Smooth muscle cell (in vitro differentiated cells): ENCODE measurements at regions not wholly inside any gene's neighbourhood (a gene's known extent, or its start where the extent isn't known, plus 50 kb on each side); places are given as distances from the start of the nearest gene placed in this dataset.

Experiments used
- DNase-seq: peaks from one replicate; lab custom pipeline; 2025; ENCODE audit not compliant: unreplicated experiment; lab: John Stamatoyannopoulos, UW
- H2AFZ ChIP-seq: fragments of 200-600 bp; sonication (generic); 2 replicates; pipeline ENCODE4 v1.6.0; 2016; ENCODE audit warnings: antibody characterized with exemption, low read depth, mild to moderate bottlenecking
- H3F3A ChIP-seq: fragments of 200-600 bp; sonication (generic); 2 replicates; pipeline ENCODE4 v1.6.0; 2017; ENCODE audit warnings: antibody characterized with exemption, low read depth
- H3K27ac ChIP-seq: fragments of 200-600 bp; sonication (generic); 2 replicates; pipeline ENCODE4 v1.5.1; 2016; ENCODE audit warnings: low read depth, mild to moderate bottlenecking
- H3K27me3 ChIP-seq: fragments of 200-600 bp; sonication (generic); 2 replicates; pipeline ENCODE4 v1.6.1; 2016; ENCODE audit warnings: low read depth, mild to moderate bottlenecking
- H3K36me3 ChIP-seq: fragments of 200-600 bp; sonication (generic); 2 replicates; pipeline ENCODE4 v1.5.1; 2016; ENCODE audit warnings: low read depth
- H3K4me1 ChIP-seq: fragments of 200-600 bp; sonication (generic); 2 replicates; pipeline ENCODE4 v1.5.1; 2016; ENCODE audit warnings: low read depth
- H3K4me2 ChIP-seq: fragments of 200-600 bp; sonication (generic); 2 replicates; pipeline ENCODE4 v1.6.0; 2016; ENCODE audit warnings: mild to moderate bottlenecking
- H3K4me3 ChIP-seq: fragments of 200-600 bp; sonication (generic); 2 replicates; pipeline ENCODE4 v1.5.1; 2016; ENCODE audit warnings: mild to moderate bottlenecking
- H3K79me2 ChIP-seq: fragments of 200-600 bp; sonication (generic); 2 replicates; pipeline ENCODE4 v1.6.0; 2016; ENCODE audit warnings: low read depth, mild to moderate bottlenecking
- H3K9ac ChIP-seq: fragments of 200-600 bp; sonication (generic); 2 replicates; pipeline ENCODE4 v1.6.0; 2016; ENCODE audit warnings: low read depth
- H3K9me3 ChIP-seq: fragments of 200-600 bp; sonication (generic); replicated peaks from 2 replicates; pipeline ENCODE4 v1.5.1; 2016; ENCODE audit warnings: low read depth
- H4K20me1 ChIP-seq: fragments of 200-600 bp; sonication (generic); 2 replicates; pipeline ENCODE4 v1.6.0; 2016; ENCODE audit warnings: low read depth
- WGBS: methylation state at CpG from one replicate; pipeline ENCODE4 v1.1.7; 2016; ENCODE audit warnings: low lambda C conversion rate; 5-methylcytosine and 5-hydroxymethylcytosine counted together
- TF ChIP-seq, protein P1 (sequence below): fragments of 200-600 bp; sonication (generic); IDR thresholded peaks from 2 replicates; pipeline ENCODE4 v1.5.1; 2017; ENCODE audit warnings: borderline replicate concordance, mild to moderate bottlenecking, antibody characterized with exemption; ENCODE audit not compliant: insufficient read depth, poor library complexity, severe bottlenecking

DNA sequence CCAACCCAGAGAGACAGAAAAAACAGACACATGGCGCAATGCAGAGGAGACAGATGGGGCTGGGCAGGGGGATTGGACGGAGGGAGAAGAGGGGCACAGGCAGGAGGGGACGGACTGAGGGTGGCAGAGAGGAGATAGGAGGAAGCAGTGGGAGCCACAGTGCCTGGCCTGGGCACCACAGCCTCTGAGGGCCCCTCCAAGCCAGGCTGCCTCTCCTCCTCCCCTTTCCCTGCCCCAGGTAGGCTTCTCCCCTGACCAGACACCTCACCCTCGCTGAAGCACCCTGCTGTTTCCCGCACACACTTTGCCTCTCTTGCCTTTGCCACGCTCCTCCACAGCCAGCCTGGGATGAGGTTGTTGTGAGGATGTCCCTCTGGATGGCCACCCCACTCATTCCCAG lies 84.0 kb upstream of the PRR20G start:
- Histone ChIP-seq H2AFZ (no peak overlapping the region), H4K20me1 (no peaks in the 10 kb centered on the region), H3K4me3 (no peak overlapping the region), H3K4me2 (no peak overlapping the region), H3K9ac (no peak overlapping the region), H3K4me1 (peaks cover 4% of the 10 kb centered on the region), H3K36me3 (no peaks in the 10 kb centered on the region), H3F3A (no peaks in the 10 kb centered on the region), H3K27ac (no peak overlapping the region), H3K27me3 (peaks cover 14% of the 10 kb centered on the region), H3K79me2 (no peaks in the 10 kb centered on the region), H3K9me3 (no peaks in the 10 kb centered on the region)
- TF ChIP-seq, protein P1, sequence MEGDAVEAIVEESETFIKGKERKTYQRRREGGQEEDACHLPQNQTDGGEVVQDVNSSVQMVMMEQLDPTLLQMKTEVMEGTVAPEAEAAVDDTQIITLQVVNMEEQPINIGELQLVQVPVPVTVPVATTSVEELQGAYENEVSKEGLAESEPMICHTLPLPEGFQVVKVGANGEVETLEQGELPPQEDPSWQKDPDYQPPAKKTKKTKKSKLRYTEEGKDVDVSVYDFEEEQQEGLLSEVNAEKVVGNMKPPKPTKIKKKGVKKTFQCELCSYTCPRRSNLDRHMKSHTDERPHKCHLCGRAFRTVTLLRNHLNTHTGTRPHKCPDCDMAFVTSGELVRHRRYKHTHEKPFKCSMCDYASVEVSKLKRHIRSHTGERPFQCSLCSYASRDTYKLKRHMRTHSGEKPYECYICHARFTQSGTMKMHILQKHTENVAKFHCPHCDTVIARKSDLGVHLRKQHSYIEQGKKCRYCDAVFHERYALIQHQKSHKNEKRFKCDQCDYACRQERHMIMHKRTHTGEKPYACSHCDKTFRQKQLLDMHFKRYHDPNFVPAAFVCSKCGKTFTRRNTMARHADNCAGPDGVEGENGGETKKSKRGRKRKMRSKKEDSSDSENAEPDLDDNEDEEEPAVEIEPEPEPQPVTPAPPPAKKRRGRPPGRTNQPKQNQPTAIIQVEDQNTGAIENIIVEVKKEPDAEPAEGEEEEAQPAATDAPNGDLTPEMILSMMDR: no peak
- 83% methylated on average over 5 of the region's 6 CpGs for WGBS
- no peak for DNase-seq

DNA sequence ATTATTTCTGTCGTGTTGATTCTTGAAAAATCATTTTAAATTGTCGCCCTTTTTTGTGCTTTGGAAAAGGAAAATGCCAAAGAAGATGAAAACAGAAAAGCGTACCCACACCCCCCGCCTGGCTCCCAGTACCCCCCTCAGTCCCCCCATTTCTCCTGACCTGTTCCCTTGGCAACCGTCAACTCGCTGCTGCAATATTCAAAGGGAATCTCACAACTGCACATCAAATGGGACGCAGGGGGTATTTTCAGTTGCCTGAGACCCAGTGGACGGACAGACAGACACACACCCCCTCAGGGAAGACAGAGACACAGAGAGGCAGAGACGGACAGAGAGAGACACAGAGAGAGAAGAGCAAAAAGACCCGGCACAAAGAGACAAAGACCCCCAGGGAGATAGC lies 83.5 kb upstream of the PRR20G start:
- Histone ChIP-seq H3K9me3 (no peaks in the 10 kb centered on the region), H2AFZ (no peak overlapping the region), H3K27me3 (peaks cover 17% of the 10 kb centered on the region), H4K20me1 (no peaks in the 10 kb centered on the region), H3F3A (no peaks in the 10 kb centered on the region), H3K79me2 (no peaks in the 10 kb centered on the region), H3K36me3 (no peaks in the 10 kb centered on the region), H3K9ac (no peak overlapping the region), H3K4me2 (no peak overlapping the region), H3K4me3 (no peak overlapping the region), H3K27ac (no peak overlapping the region), H3K4me1 (peaks cover 4% of the 10 kb centered on the region)
- TF ChIP-seq, protein P1: no peak
- DNase-seq: no peak
- 83% methylated on average over 10 of the region's 10 CpGs for WGBS

DNA sequence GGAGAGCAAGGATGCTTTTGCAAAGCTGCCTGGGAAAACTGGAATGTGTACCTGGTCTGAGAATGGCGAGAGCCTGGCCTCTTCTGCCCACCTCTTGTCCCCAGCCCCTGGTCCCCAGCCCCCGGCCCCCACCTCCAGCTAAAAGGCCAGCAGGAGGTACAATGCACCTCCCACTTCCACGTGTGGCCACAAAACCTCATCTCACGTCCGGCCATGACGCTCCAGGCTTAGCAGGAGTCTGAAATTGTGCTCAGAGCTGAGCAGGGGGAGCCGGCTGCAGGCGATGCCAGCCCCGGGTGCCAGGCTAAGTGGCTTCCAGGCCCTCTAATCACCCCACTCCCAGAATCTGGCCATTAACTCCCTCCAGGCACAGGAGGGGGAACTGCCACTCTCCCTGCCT lies 83.1 kb upstream of the PRR20G start:
- Histone ChIP-seq H3K4me2 (no peak overlapping the region), H3K9ac (no peak overlapping the region), H3K4me1 (peaks cover 4% of the 10 kb centered on the region), H3K9me3 (no peaks in the 10 kb centered on the region), H4K20me1 (no peaks in the 10 kb centered on the region), H3K4me3 (no peak overlapping the region), H3K79me2 (no peaks in the 10 kb centered on the region), H3K27me3 (peaks cover 19% of the 10 kb centered on the region), H3F3A (no peaks in the 10 kb centered on the region), H3K36me3 (no peaks in the 10 kb centered on the region), H3K27ac (no peak overlapping the region), H2AFZ (no peak overlapping the region)
- WGBS: 85% methylated on average over 8 of the region's 9 CpGs
- TF ChIP-seq, protein P1: no peak
- DNase-seq: no peak

DNA sequence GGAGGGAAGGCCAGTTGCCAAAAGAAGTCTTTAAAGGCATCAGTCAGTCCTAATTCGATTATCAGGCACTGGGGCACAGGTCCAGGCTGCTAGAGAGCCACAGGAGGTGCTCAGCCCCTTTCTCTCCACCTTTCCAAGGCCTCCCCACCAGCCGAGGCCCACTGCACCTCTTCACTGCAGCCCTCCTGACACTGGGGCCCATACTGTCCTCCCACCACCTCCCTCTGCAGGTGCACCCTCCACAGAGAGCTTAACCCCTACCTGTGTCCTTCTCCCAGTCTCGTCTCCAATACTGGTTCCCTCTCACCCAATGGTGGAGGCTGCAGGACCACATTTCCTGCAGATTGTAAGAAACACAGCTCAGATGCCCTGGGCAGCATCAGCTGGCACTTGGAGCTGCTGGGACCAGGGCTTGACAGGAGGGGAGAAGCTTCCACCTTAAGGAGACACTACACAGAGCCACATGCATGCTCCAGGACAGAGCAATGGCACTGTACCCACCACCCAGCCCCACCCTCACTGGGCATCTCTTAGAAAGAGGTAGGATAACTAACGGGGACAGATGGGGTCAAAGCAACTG lies 81.6 kb upstream of the PRR20G start:
- H3K79me2 ChIP-seq: no peaks in the 10 kb centered on the region
- H4K20me1 ChIP-seq: no peaks in the 10 kb centered on the region
- H2AFZ ChIP-seq: no peak overlapping the region
- TF ChIP-seq, protein P1: no peak
- no peaks in the 10 kb centered on the region for H3F3A ChIP-seq
- H3K36me3 ChIP-seq: no peaks in the 10 kb centered on the region
- no peak overlapping the region for H3K4me2 ChIP-seq
- H3K27me3 ChIP-seq: peaks cover 26% of the 10 kb centered on the region
- no peak for DNase-seq
- no peak overlapping the region for H3K27ac ChIP-seq
- peaks cover 4% of the 10 kb centered on the region for H3K4me1 ChIP-seq
- no peaks in the 10 kb centered on the region for H3K9me3 ChIP-seq
- no peak overlapping the region for H3K9ac ChIP-seq
- WGBS: 67% methylated on average over 4 of the region's 4 CpGs
- H3K4me3 ChIP-seq: no peak overlapping the region
